Omental fat pad (tissue), 3 donors: ENCODE measurements at regions not wholly inside any gene's neighbourhood (a gene's known extent, or its start where the extent isn't known, plus 50 kb on each side); places are given as distances from the start of the nearest gene placed in this dataset.

ENCODE experiments used
- ATAC-seq: fragments of 150-250 bp; one replicate; pipeline ENCODE4 v1.9.1; 2016; ENCODE audit warnings: mild to moderate bottlenecking, moderate library complexity; ENCODE audit not compliant: low FRiP score
- DNase-seq: peaks from one replicate; pipeline ENCODE4 v3.0.0-alpha.2; 2019; ENCODE audit warnings: low spot score
- CTCF ChIP-seq, 3 donors: fragments of 450-650 bp; IDR thresholded peaks; one replicate each; pipeline ENCODE4 v1.5.1; 2016 to 2017; ENCODE audit warnings: antibody characterized with exemption in 3 of 3, mild to moderate bottlenecking in 3 of 3, moderate library complexity in 2 of 3

GRCh38 chr21:27808923-27809322 lies 842.0 kb upstream of the ADAMTS5 start:
- DNase-seq (no peak), ATAC-seq (no peak)
- TF ChIP-seq CTCF (IDR thresholded peaks at IDR 0.05): no peak

GRCh38 chr21:27807596-27807995 lies 840.7 kb upstream of the ADAMTS5 start:
- TF ChIP-seq CTCF (IDR thresholded peaks at IDR 0.05): no peak
- no peak for ATAC-seq
- DNase-seq: no peak

- no peak for ATAC-seq
- no peak for TF ChIP-seq CTCF (IDR thresholded peaks at IDR 0.05)
- DNase-seq: no peak
Measured at GRCh38 chr21:27806281-27806680, 839.4 kb upstream of the ADAMTS5 start.

- DNase-seq (no peak), ATAC-seq (no peak)
- no peak for TF ChIP-seq CTCF (IDR thresholded peaks at IDR 0.05)
Measured at GRCh38 chr21:27805696-27806095, 838.8 kb upstream of the ADAMTS5 start.

GRCh38 chr21:27804515-27804914 lies 837.6 kb upstream of the ADAMTS5 start:
- DNase-seq (no peak), ATAC-seq (no peak)
- TF ChIP-seq CTCF (IDR thresholded peaks at IDR 0.05): no peak

- TF ChIP-seq CTCF (IDR thresholded peaks at IDR 0.05): no peak
- DNase-seq (no peak), ATAC-seq (no peak)
Measured at GRCh38 chr21:27803571-27803970, 836.7 kb upstream of the ADAMTS5 start.

GRCh38 chr21:27802816-27803475 lies 836.1 kb upstream of the ADAMTS5 start:
- no peak for TF ChIP-seq CTCF (IDR thresholded peaks at IDR 0.05)
- DNase-seq (no peak), ATAC-seq (no peak)
